ENCODE measurements at regions not wholly inside any gene's neighbourhood (a gene's known extent, or its start where the extent isn't known, plus 50 kb on each side); places are given as distances from the start of the nearest gene placed in this dataset.
A peak's percentile ranks its signal among the peaks of the same experiment; 100 is the strongest.
"Not testable (repeated sequence)": the region's sequence is repeated elsewhere in the genome, so short reads cannot be mapped to it uniquely, and the experiment has no call there.

GRCh38 chr2:240262578-240262977 is 122.1 kb upstream of the OTOS start:
- H3K9me3 Mint-ChIP-seq, result peaks cover 11 to 26% (median 17%) of the 10 kb centered on the region in 5 donors
- H3K4me3 ChIP-seq (ENCODE audit: low read length); H3K4me3 Mint-ChIP-seq; CTCF ChIA-PET; H3K4me1 ChIP-seq (ENCODE audit: insufficient read depth, low read length); H3K4me1 Mint-ChIP-seq; H3K27ac Mint-ChIP-seq; H3K36me3 ChIP-seq (ENCODE audit: insufficient read depth, low read length); H3K27me3 Mint-ChIP-seq; DNase-seq; H3K27me3 ChIP-seq (ENCODE audit: insufficient read depth, low read length, poor library complexity, severe bottlenecking); POLR2A ChIA-PET; H3K36me3 Mint-ChIP-seq; H3K9me3 ChIP-seq (ENCODE audit: low read length); H3K27ac ChIP-seq (ENCODE audit: low read depth, low read length): not testable (repeated sequence)

GRCh38 chr2:240269380-240269779 is 128.9 kb upstream of the OTOS start:
- Histone ChIP-seq H3K4me1 (ENCODE audit: insufficient read depth, low read length) (no peaks in the 10 kb centered on the region), H3K27me3 (ENCODE audit: insufficient read depth, low read length, poor library complexity, severe bottlenecking) (peaks cover 4% of the 10 kb centered on the region), H3K36me3 (ENCODE audit: insufficient read depth, low read length) (no peaks in the 10 kb centered on the region), H3K4me3 (ENCODE audit: low read length) (no peak overlapping the region), H3K9me3 (ENCODE audit: low read length) (no peaks in the 10 kb centered on the region), H3K27ac (ENCODE audit: low read depth, low read length) (no peak overlapping the region)
- Mint-ChIP-seq H3K4me3 (no peak overlapping the region), H3K27ac (no peak overlapping the region), H3K36me3 (peaks cover 0 to 5% (median 0%) of the 10 kb centered on the region in 3 donors), H3K9me3 (peaks cover 10 to 23% (median 14%) of the 10 kb centered on the region in 5 donors), H3K27me3 (peaks cover 30 to 60% of the 10 kb centered on the region in 2 donors), H3K4me1 (no peaks in the 10 kb centered on the region)
- ChIA-PET POLR2A (no interaction called here), CTCF (no interaction called here)
- DNase-seq, result peak in 1 of 5 donors; percentile 20

- Mint-ChIP-seq H3K9me3 (peaks cover 10 to 23% (median 13%) of the 10 kb centered on the region in 5 donors), H3K27ac (no peak overlapping the region), H3K27me3 (peaks cover 33 to 65% of the 10 kb centered on the region in 2 donors), H3K36me3 (peaks cover 0 to 5% (median 0%) of the 10 kb centered on the region in 3 donors), H3K4me1 (no peaks in the 10 kb centered on the region), H3K4me3 (no peak overlapping the region)
- Histone ChIP-seq H3K4me1 (ENCODE audit: insufficient read depth, low read length) (no peaks in the 10 kb centered on the region), H3K4me3 (ENCODE audit: low read length) (no peak overlapping the region), H3K36me3 (ENCODE audit: insufficient read depth, low read length) (no peaks in the 10 kb centered on the region), H3K27ac (ENCODE audit: low read depth, low read length) (no peak overlapping the region), H3K9me3 (ENCODE audit: low read length) (no peaks in the 10 kb centered on the region), H3K27me3 (ENCODE audit: insufficient read depth, low read length, poor library complexity, severe bottlenecking) (peaks cover 4% of the 10 kb centered on the region)
- ChIA-PET CTCF (no interaction called here), POLR2A (no interaction called here)
- no peak for DNase-seq
These were observed 129.4 kb upstream of the OTOS start for GRCh38 chr2:240269886-240270285.

GRCh38 chr2:240271716-240272341 is 131.4 kb upstream of the OTOS start:
- H3K27me3 Mint-ChIP-seq, result peaks cover 42 to 83% of the 10 kb centered on the region in 2 donors
- peaks cover 10 to 21% (median 13%) of the 10 kb centered on the region in 5 donors for H3K9me3 Mint-ChIP-seq
- no peaks in the 10 kb centered on the region for H3K9me3 ChIP-seq (ENCODE audit: low read length)
- CTCF ChIA-PET, result no interaction called here
- no peak overlapping the region for H3K4me3 ChIP-seq (ENCODE audit: low read length)
- no peak overlapping the region for H3K4me3 Mint-ChIP-seq
- H3K4me1 ChIP-seq (ENCODE audit: insufficient read depth, low read length), result no peaks in the 10 kb centered on the region
- H3K36me3 ChIP-seq (ENCODE audit: insufficient read depth, low read length), result no peaks in the 10 kb centered on the region
- no peak for DNase-seq
- H3K27me3 ChIP-seq (ENCODE audit: insufficient read depth, low read length, poor library complexity, severe bottlenecking), result peaks cover 4% of the 10 kb centered on the region
- H3K36me3 Mint-ChIP-seq, result peaks cover 0 to 5% (median 0%) of the 10 kb centered on the region in 3 donors
- POLR2A ChIA-PET, result no interaction called here
- H3K27ac Mint-ChIP-seq, result no peak overlapping the region
- H3K27ac ChIP-seq (ENCODE audit: low read depth, low read length), result no peak overlapping the region
- no peaks in the 10 kb centered on the region for H3K4me1 Mint-ChIP-seq

GRCh38 chr2:240275386-240275785 is 134.9 kb upstream of the OTOS start:
- Mint-ChIP-seq H3K9me3 (peaks cover 11 to 19% (median 13%) of the 10 kb centered on the region in 5 donors), H3K27me3 (peaks cover 56 to 83% of the 10 kb centered on the region in 2 donors), H3K27ac (no peak overlapping the region), H3K4me3 (no peak overlapping the region), H3K36me3 (peaks cover 0 to 5% (median 0%) of the 10 kb centered on the region in 3 donors), H3K4me1 (no peaks in the 10 kb centered on the region)
- POLR2A ChIA-PET, result no interaction called here
- no peak overlapping the region for H3K4me3 ChIP-seq (ENCODE audit: low read length)
- H3K27ac ChIP-seq (ENCODE audit: low read depth, low read length), result no peak overlapping the region
- no peaks in the 10 kb centered on the region for H3K36me3 ChIP-seq (ENCODE audit: insufficient read depth, low read length)
- H3K27me3 ChIP-seq (ENCODE audit: insufficient read depth, low read length, poor library complexity, severe bottlenecking), result peaks cover 4% of the 10 kb centered on the region
- CTCF ChIA-PET, result no interaction called here
- DNase-seq, result no peak
- H3K4me1 ChIP-seq (ENCODE audit: insufficient read depth, low read length), result no peaks in the 10 kb centered on the region
- H3K9me3 ChIP-seq (ENCODE audit: low read length), result no peaks in the 10 kb centered on the region

- Mint-ChIP-seq H3K4me1 (no peaks in the 10 kb centered on the region), H3K27ac (no peak overlapping the region), H3K36me3 (peaks cover 0 to 2% (median 0%) of the 10 kb centered on the region in 3 donors), H3K27me3 (peaks cover 47 to 82% of the 10 kb centered on the region in 2 donors), H3K9me3 (peaks cover 3 to 12% (median 9%) of the 10 kb centered on the region in 5 donors), H3K4me3 (no peak overlapping the region)
- DNase-seq, result no peak
- ChIA-PET CTCF (no interaction called here), POLR2A (no interaction called here)
- no peak overlapping the region for H3K4me3 ChIP-seq (ENCODE audit: low read length)
- H3K27me3 ChIP-seq (ENCODE audit: insufficient read depth, low read length, poor library complexity, severe bottlenecking), result peaks cover 4% of the 10 kb centered on the region
- H3K4me1 ChIP-seq (ENCODE audit: insufficient read depth, low read length), result no peaks in the 10 kb centered on the region
- H3K27ac ChIP-seq (ENCODE audit: low read depth, low read length), result no peak overlapping the region
- no peaks in the 10 kb centered on the region for H3K9me3 ChIP-seq (ENCODE audit: low read length)
- H3K36me3 ChIP-seq (ENCODE audit: insufficient read depth, low read length), result no peaks in the 10 kb centered on the region
These were observed 136.8 kb upstream of the OTOS start for GRCh38 chr2:240277073-240277806.

- H3K27ac Mint-ChIP-seq, result no peak overlapping the region
- H3K36me3 Mint-ChIP-seq, result no peaks in the 10 kb centered on the region
- DNase-seq, result no peak
- Histone ChIP-seq H3K4me3 (ENCODE audit: low read length) (no peak overlapping the region), H3K27ac (ENCODE audit: low read depth, low read length) (no peak overlapping the region), H3K36me3 (ENCODE audit: insufficient read depth, low read length) (no peaks in the 10 kb centered on the region), H3K4me1 (ENCODE audit: insufficient read depth, low read length) (no peaks in the 10 kb centered on the region), H3K27me3 (ENCODE audit: insufficient read depth, low read length, poor library complexity, severe bottlenecking) (peaks cover 4% of the 10 kb centered on the region), H3K9me3 (ENCODE audit: low read length) (no peaks in the 10 kb centered on the region)
- no peak overlapping the region for H3K4me3 Mint-ChIP-seq
- peaks cover 2 to 8% (median 6%) of the 10 kb centered on the region in 5 donors for H3K9me3 Mint-ChIP-seq
- H3K27me3 Mint-ChIP-seq, result peaks cover 44 to 83% of the 10 kb centered on the region in 2 donors
- CTCF ChIA-PET, result no interaction called here
- H3K4me1 Mint-ChIP-seq, result no peaks in the 10 kb centered on the region
- POLR2A ChIA-PET, result no interaction called here
These were observed 137.5 kb upstream of the OTOS start for GRCh38 chr2:240277807-240278522.

GRCh38 chr2:240278661-240279060 is 138.2 kb upstream of the OTOS start:
- H3K27me3 Mint-ChIP-seq, result peaks cover 41 to 83% of the 10 kb centered on the region in 2 donors

More at GRCh38 chr2:240278661-240279060, 138.2 kb upstream of the OTOS start:
- Mint-ChIP-seq H3K4me1 (no peaks in the 10 kb centered on the region), H3K36me3 (no peaks in the 10 kb centered on the region), H3K9me3 (peaks cover 3 to 9% (median 5%) of the 10 kb centered on the region in 5 donors), H3K27ac (no peak overlapping the region), H3K4me3 (no peak overlapping the region)
- H3K4me3 ChIP-seq (ENCODE audit: low read length), result no peak overlapping the region
- H3K4me1 ChIP-seq (ENCODE audit: insufficient read depth, low read length), result no peaks in the 10 kb centered on the region
- no peak overlapping the region for H3K27ac ChIP-seq (ENCODE audit: low read depth, low read length)
- POLR2A ChIA-PET, result no interaction called here
- H3K36me3 ChIP-seq (ENCODE audit: insufficient read depth, low read length), result no peaks in the 10 kb centered on the region
- H3K9me3 ChIP-seq (ENCODE audit: low read length), result no peaks in the 10 kb centered on the region
- H3K27me3 ChIP-seq (ENCODE audit: insufficient read depth, low read length, poor library complexity, severe bottlenecking), result peaks cover 4% of the 10 kb centered on the region
- CTCF ChIA-PET, result no interaction called here
- no peak for DNase-seq

All from CD8-positive, alpha-beta memory T cell (primary cell).